ENCODE measurements at regions not wholly inside any gene's neighbourhood (a gene's known extent, or its start where the extent isn't known, plus 50 kb on each side); places are given as distances from the start of the nearest gene placed in this dataset.

GRCh38 chr4:31651541-31651940 lies 931.4 kb downstream of the PCDH7 start:
- H3K27ac Mint-ChIP-seq (ENCODE audit: unreplicated experiment): no peak overlapping the region
- CTCF ChIA-PET: no interaction called here
- H3K27me3 Mint-ChIP-seq (ENCODE audit: unreplicated experiment): no peaks in the 10 kb centered on the region
- no peaks in the 10 kb centered on the region for H3K9me3 Mint-ChIP-seq (ENCODE audit: low read depth, unreplicated experiment)
- BruUV-seq (replicated peaks): no TSS peak
- TF ChIP-seq CTCF (IDR thresholded peaks at IDR 0.05; ENCODE audit: unreplicated experiment): no peak
- no peaks in the 10 kb centered on the region for H3K36me3 Mint-ChIP-seq (ENCODE audit: insufficient read depth, unreplicated experiment)
- no peak for DNase-seq
- H3K4me3 Mint-ChIP-seq (ENCODE audit: low read depth, unreplicated experiment): no peak overlapping the region
- intact Hi-C loops (cut with micrococcal nuclease; ENCODE audit: unreplicated experiment): no loop called here
- no peaks in the 10 kb centered on the region for H3K4me1 Mint-ChIP-seq (ENCODE audit: low read depth, unreplicated experiment)

- Mint-ChIP-seq H3K9me3 (ENCODE audit: low read depth, unreplicated experiment) (no peaks in the 10 kb centered on the region), H3K27ac (ENCODE audit: unreplicated experiment) (no peak overlapping the region), H3K36me3 (ENCODE audit: insufficient read depth, unreplicated experiment) (no peaks in the 10 kb centered on the region), H3K27me3 (ENCODE audit: unreplicated experiment) (no peaks in the 10 kb centered on the region), H3K4me3 (ENCODE audit: low read depth, unreplicated experiment) (no peak overlapping the region), H3K4me1 (ENCODE audit: low read depth, unreplicated experiment) (no peaks in the 10 kb centered on the region)
- no TSS peak for BruUV-seq (replicated peaks)
- CTCF ChIA-PET: no interaction called here
- intact Hi-C loops (cut with micrococcal nuclease; ENCODE audit: unreplicated experiment): no loop called here
- TF ChIP-seq CTCF (IDR thresholded peaks at IDR 0.05; ENCODE audit: unreplicated experiment): no peak
- no peak for DNase-seq
Observed at GRCh38 chr4:31655328-31655727, 935.2 kb downstream of the PCDH7 start.

DNA sequence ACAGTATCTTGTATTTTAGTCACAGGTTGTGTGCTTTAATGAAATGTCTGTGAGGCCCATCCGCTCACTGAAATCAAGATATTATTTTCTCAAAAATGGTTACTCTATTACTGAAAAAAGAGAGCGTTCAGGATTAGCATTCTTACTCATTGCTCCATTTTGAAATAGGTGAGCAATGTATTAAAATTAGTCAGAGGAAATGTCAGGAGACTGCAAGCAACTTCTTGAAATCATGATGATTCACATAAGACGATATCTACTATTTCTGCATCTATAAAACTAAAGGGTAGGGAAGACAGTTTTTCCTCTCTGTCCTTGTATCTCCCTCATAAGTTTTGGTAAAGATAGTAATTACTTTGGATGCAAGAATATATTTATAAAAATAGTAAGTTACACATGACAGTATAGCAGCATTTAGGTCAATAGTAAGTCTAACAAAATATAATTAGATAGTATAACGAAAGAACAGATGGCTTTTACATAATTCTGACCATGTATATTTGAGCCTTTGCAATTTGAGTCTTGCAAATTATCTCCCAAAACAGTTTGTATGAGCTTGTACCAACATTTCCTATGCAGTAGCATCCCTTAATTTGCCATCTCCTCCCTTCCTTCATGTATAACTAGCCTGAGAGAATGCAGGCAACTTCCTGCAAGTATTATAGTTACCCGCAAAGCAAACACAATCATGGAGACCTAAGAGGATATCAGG lies 937.8 kb downstream of the PCDH7 start:
- Mint-ChIP-seq H3K27ac (ENCODE audit: unreplicated experiment) (no peak overlapping the region), H3K27me3 (ENCODE audit: unreplicated experiment) (no peaks in the 10 kb centered on the region), H3K9me3 (ENCODE audit: low read depth, unreplicated experiment) (no peaks in the 10 kb centered on the region), H3K36me3 (ENCODE audit: insufficient read depth, unreplicated experiment) (no peaks in the 10 kb centered on the region), H3K4me1 (ENCODE audit: low read depth, unreplicated experiment) (no peaks in the 10 kb centered on the region), H3K4me3 (ENCODE audit: low read depth, unreplicated experiment) (no peak overlapping the region)
- no TSS peak for BruUV-seq (replicated peaks)
- intact Hi-C loops (cut with micrococcal nuclease; ENCODE audit: unreplicated experiment): no loop called here
- no peak for DNase-seq
- no peak for TF ChIP-seq CTCF (IDR thresholded peaks at IDR 0.05; ENCODE audit: unreplicated experiment)
- CTCF ChIA-PET: no interaction called here

DNA sequence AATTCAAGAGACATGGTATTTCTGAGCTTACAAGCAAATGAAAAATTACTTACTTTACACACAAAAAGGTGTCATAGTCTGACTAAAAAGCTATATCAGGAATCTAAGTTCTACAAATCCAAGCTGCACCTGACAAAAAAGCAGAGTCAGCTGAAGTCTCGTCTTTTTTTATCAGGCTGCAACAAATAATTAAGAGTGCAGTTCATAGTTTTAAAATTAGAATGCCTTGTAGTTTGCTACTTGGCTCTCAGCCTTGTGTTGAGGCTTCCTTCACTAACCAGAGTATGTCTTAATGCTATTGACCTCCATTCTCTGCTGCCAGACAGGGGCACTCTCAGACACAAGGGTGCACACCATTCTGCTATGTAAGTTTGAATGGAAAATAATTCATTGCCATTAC lies 940.7 kb downstream of the PCDH7 start:
- Mint-ChIP-seq H3K4me3 (ENCODE audit: low read depth, unreplicated experiment) (no peak overlapping the region), H3K9me3 (ENCODE audit: low read depth, unreplicated experiment) (no peaks in the 10 kb centered on the region), H3K36me3 (ENCODE audit: insufficient read depth, unreplicated experiment) (no peaks in the 10 kb centered on the region), H3K4me1 (ENCODE audit: low read depth, unreplicated experiment) (no peaks in the 10 kb centered on the region), H3K27me3 (ENCODE audit: unreplicated experiment) (no peaks in the 10 kb centered on the region), H3K27ac (ENCODE audit: unreplicated experiment) (no peak overlapping the region)
- intact Hi-C loops (cut with micrococcal nuclease; ENCODE audit: unreplicated experiment): no loop called here
- CTCF ChIA-PET: no interaction called here
- BruUV-seq (replicated peaks): no TSS peak
- no peak for DNase-seq
- no peak for TF ChIP-seq CTCF (IDR thresholded peaks at IDR 0.05; ENCODE audit: unreplicated experiment)

Measured in Calu3 (cell line).